NCI-H2171 (cell line): ENCODE measurements at regions not wholly inside any gene's neighbourhood (a gene's known extent, or its start where the extent isn't known, plus 50 kb on each side); places are given as distances from the start of the nearest gene placed in this dataset.

ENCODE experiments used
- DNase-seq: peaks from one replicate; lab custom pipeline; 2025; lab: John Stamatoyannopoulos, UW

DNA sequence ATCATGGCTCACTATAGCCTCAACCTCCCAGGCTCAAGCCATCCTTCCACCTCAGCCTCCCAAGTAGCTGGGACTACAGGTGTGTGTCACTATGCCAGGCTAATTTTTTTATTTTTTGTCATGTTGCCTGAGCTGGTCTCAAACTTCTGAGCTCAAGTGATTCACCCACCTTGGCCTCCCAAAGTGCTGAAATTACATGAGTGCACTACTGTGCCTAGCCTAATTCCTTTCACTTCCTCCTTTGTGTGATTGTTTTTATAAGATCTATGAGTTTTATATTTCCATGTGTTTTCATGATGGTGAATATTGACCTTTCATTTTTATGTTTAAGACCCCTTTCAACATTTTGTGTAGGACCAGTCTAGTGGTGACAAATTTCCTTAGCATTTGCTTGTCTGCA is 55.2 kb upstream of the IL12B start:
- no peak for DNase-seq

DNA sequence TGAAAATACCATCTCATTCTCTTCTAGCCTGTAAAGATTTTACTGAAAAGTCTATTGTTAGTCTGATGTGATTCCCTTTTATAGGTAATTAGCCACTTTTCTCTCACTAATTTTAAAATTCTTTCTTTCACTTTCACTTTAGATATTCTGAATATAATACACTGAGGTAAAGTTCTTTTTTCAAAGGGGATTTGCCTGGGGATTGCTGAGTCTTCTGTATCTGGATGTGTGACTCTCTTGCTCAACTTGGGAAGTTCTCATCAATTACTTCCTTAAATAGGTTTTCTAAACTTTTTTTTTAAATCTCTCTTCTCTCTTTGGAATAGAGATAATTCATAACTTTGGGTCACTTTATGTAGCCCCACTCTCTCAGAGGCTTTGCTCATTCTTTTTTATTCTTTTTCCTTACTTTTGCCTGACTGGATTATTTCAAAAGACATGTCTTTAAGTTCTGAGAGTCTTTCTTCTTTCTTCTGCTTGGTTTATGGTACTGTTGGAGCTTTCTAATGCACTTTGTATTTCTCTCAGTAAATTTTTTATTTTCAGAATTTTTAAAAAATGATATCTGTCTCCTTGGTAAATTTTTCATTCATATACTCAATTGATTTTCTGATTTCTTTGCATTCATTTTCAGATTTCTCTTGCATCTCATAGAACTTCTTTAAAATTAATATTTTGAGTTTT is 55.9 kb upstream of the IL12B start:
- no peak for DNase-seq

- no peak for DNase-seq
Measured at GRCh38 chr5:159392871-159393270, 62.6 kb upstream of the IL12B start.

DNA sequence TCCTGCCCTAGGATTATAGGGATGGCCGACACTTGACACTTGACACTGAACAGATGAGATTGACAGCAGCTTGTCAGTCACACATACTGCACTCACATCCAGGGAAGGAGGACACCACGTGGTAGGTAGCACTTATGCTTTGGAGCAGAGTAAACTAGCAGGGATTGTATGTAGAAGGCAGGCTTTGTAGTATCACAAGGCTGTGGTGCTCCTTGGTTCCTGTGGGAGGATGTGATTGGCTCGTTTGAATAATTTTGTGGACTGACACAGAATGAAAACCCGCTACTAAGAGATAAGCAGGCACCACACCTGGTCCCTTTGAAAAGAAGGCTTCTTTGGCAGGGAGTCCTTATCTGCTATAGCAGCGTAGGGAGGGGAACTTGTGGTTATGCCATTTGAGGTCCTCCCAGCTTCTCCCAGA is 63.6 kb upstream of the IL12B start:
- DNase-seq: no peak

DNA sequence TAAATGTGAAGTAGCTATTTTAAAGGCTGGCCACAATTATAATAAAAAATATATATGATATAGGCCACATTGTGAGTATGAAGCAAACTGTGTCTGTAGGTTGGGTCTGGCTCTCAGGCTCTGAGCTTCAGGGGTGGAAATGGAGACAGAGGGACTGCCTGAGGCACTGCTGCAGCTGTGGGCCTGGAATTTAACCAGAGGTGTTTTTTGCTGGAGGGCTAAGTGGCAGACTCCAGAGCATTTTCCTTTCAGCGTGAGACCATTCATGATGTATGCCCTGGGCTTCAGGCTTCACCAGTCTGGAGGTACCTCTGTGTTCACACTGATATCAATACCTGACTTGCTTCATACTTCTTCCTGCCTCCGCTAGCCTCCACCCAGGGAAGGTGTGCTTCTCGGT is 64.9 kb upstream of the IL12B start:
- no peak for DNase-seq

DNA sequence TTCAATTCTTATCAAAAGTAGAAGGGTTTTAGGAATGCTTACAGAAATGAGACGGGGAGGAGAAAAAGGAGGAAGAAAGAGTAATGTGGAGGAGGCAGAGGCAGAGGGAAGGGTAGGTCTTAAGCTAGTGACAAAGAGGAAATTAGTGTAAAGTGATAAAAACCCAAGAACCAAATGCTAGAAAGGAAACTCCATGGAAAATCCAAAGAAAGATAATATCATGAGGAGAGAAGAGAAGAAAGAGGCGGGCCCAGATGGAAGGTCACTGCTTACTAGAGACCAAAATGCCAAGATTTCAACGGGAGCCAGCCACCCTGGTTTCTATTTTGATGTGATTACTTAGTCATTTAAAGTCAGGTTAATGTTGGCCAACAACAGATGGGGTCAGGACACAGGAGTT is 68.6 kb upstream of the IL12B start:
- no peak for DNase-seq

GRCh38 chr5:159400476-159400875 is 70.2 kb upstream of the IL12B start:
- DNase-seq: no peak

DNA sequence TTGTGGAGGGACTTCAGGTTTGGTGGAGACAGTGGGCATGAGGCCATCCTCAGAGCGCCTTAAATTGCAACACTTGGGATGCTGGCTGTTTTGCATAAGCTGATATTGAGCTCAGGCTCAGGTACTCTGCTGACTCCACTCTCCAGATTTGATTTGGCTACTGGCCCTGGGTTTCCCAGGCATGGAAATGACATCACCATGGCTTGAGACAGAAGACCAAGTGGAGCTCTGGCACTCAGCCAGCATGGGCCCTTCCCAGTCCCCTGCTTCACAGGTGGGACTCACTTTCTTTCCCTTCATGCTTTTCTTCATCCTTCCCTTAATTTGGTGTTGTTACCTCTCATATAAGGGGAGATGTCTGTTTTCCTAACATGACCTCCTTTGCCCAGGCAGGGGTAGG is 72.0 kb upstream of the IL12B start:
- DNase-seq: no peak

- no peak for DNase-seq
Measured at GRCh38 chr5:159402856-159403255, 72.6 kb upstream of the IL12B start.

DNA sequence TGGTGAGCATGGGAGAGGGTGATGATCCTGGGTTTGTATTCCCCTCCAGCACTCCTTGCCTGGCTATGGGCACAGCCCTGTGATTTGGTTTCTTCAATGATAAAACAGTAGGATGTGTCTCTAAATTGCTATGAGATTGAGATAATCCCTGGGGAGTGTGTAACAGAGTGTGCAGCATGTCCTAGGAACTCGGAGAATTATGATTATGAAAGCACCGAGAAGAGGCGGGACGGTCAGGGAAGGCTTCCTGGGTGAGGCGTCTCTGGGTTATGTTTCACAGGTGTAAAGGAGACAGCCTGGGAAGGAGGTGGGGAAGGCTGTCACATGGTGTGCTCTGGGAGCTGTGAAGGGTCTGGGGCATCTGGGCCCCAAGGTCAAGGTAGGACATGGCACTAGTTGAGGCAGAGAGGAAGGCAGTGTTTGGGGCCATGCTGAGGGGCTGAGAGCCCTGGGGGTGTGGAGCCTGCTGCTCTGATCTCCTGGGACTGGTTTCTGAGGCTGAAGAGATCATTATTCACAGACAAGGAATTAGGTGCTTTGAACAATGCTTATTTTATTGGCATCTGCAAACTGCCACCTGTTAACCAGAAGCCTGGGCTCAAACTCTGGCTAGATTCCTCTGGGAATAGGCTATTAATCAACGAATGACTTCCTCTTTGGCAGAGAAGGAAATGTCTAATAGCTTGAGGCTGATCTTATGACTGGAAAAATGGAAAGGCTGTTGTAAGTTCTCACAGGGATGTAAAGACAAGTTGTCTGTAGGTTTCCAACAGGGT is 73.8 kb upstream of the IL12B start:
- peak; percentile 2 for DNase-seq

- DNase-seq: no peak
Measured at GRCh38 chr5:159405611-159406031, 75.3 kb upstream of the IL12B start.

DNA sequence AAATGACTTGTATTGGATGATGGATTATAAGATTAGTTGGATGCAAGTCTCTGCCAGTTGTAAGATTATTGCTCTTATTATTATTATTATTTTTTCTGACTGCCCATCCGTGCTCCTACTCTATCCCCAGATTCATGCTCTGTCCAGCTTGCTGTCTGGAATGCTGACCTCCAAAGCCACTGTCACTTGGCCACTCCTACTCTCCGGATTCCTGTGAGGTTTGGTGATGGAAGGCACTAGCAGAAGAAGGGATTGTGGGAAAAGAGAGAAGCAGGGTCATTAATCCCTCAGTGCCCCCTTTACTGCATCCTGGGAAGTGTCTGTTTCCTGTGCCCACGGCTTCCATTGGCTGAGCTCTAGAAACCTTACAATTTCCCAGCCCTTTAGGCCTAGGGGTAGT is 76.3 kb upstream of the IL12B start:
- no peak for DNase-seq

- DNase-seq: no peak
Measured at GRCh38 chr5:159409801-159410200, 79.5 kb upstream of the IL12B start.

DNA sequence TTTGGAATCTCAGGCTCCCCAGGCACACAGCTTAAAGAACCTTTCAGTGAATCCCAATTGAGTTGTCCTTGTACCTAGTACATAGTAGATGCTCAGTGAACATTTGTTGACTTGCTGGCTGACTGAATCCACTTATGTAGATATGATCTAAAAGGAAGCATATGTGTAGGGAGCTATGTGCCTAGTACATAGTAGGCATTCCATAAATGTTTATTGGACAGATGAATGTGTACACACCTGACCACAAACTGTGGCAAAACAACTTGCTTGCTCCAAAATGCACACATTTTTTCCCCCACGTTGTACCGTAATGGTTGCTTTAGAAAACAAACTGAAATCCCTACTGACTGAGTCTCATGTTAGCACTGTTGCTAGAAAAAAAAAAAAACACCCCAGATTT is 80.2 kb upstream of the IL12B start:
- no peak for DNase-seq

DNA sequence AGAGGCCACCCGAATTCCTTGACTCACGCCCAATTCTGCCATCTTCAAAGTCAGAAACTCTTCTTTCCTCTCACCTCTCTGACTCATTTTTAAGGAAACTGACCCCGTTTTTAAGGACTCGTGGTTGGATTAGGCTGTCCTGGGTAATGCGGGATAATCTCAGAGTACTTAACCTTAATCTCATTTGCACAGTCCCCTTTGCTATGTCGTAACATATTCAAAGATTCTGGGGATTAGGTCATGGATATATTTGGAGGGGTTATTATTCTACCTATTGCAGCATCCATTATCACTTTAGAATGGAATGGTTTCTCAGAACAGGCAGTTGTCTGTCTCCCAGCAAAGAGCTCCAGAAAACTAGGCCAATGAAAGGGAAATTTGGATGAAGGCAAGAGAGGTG is 80.8 kb upstream of the IL12B start:
- DNase-seq: no peak

DNA sequence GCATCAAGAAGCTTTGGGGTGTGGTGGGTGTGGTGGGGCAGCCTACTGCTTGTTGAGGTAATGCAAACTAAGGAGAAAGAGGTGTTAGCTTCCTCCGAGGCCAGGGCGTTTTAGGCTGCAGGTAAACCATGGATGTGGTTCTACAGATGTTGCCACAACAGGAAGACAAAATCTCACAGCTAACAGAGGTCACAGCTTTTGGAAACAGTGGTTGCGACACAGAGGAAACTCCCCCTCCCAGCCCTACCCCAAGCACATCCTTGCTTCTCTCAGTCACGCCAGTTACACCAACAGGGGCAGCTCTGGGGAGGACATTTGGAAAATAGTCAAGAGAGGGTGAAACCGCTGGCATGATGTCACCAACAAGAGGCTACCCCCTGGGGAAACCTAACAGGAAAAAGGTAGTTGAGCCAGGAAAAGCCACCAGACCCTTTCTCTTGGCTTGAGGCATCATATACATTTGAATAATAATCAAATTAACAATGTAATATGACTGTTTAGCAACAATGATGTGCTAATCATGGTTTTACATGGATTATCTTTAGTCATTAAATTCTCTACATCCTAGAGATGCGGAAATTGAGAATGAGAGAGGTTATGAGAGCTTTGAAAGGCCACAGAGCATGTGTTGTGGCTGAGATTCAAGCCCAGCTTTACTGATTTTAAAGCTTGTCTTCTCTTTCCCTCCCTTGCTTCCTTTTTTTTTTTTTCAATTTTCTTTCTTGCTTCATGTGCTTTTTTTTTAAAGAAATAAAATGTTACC is 82.2 kb upstream of the IL12B start:
- DNase-seq: no peak

- no peak for DNase-seq
Measured at GRCh38 chr5:159414021-159414420, 83.7 kb upstream of the IL12B start.

DNA sequence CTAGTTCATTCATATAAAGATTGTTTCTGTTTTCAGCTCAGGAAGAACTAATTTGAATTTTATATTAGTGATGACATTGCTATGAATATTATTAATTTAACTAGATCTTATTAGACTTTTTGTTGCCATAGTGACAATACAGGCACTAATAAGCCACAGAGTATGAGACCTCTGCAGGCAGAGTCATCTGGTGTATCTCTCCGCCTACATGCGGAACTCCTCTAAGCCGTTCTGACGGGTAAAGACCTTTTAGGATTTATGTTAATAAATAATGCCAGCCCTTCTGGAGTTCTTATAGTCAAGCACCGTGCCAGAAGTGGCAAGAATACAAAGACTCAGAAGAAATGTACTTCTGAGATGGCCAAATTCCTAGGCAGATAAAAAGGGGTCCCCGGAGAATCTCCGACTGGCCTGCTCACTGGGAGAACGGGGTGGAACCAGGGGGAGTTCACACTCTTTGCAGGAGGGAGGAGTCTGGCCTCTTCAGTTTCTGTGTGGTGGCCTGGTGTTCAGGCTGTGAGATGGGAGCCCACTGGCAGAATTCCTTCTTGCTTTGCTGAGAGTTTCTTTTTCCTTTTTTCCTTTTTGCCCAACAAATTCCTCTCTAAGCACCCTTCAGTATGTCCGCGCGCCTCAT is 85.1 kb upstream of the IL12B start:
- no peak for DNase-seq

DNA sequence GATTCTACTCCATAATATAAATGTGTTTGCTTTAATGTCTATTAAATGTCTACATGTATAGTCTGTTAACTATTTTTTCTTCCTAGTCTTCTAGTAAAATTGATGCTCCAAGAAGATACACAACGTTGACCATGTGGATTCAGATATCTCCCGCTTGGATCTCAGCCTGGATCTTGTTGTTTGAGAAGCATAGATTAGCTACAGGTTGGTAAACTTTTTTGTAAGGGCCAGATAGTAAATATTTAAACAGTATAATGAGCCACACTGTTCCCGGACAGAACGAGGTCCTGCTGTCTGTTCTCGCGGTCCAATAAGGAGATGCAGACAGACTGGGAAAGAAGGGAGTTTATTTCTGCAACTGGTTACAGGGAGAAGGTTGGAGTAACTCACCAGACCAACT is 86.2 kb upstream of the IL12B start:
- DNase-seq: no peak

DNA sequence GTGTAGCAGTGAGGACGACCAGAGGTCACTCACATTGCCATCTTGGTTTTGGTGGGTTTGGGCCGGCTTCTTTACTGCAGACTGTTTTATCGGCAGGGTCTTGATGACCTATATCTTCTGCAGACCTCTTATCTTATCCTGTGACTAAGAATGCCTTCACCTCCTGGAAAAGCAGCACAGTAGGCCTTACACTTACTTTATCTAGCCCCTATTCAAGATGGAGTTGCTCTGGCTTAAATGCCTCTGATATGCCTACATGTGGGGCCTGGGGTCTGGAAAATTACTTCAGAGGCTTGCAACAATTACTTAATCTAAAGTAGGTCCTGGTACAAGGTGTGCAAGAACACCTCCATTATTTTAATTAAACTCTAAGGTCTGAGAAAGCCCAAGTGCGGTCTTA is 86.9 kb upstream of the IL12B start:
- DNase-seq: no peak

- no peak for DNase-seq
Measured at GRCh38 chr5:159419576-159419975, 89.3 kb upstream of the IL12B start.

DNA sequence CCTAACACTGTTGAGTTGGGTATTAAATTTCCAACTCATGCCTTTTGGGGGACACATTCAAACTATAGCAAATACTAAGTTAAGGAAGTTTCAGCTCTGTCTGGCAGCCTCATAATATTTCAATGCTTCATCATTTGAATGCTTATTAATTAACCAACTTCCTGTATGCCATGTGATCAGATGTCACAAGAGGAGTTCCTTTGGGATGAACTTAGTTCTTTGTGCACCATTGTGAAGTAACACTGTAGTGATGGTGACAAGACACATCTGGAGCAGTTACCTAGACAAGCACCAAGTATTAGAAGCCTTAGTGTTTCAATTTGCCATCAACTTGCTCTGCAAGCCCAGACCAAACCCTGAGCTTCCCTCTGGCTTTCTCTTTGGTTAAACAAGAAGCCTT is 90.7 kb upstream of the IL12B start:
- no peak for DNase-seq

- DNase-seq: no peak
Measured at GRCh38 chr5:159422361-159422760, 92.1 kb upstream of the IL12B start.
